22Rv1 (cell line): ENCODE measurements at regions not wholly inside any gene's neighbourhood (a gene's known extent, or its start where the extent isn't known, plus 50 kb on each side); places are given as distances from the start of the nearest gene placed in this dataset.

Source experiments
- CTCF ChIP-seq: fragments of 450-650 bp; IDR thresholded peaks from 2 replicates; pipeline ENCODE4 v1.5.1; 2017; ENCODE audit warnings: mild to moderate bottlenecking
- ZFX ChIP-seq: fragments of 450-650 bp; IDR thresholded peaks from 2 replicates; pipeline ENCODE4 v1.6.1; 2017; ENCODE audit warnings: antibody characterized with exemption, borderline replicate concordance

GRCh38 chr17:45662432-45662831, 121.7 kb upstream of the CRHR1 start:
- TF ChIP-seq CTCF (no peak), ZFX (no peak)
